HCT116 (cell line): ENCODE measurements at regions not wholly inside any gene's neighbourhood (a gene's known extent, or its start where the extent isn't known, plus 50 kb on each side); places are given as distances from the start of the nearest gene placed in this dataset.

Experiments
- ATF3 ChIP-seq: IDR thresholded peaks from 2 replicates; pipeline ENCODE4 v1.6.1; 2012
- CBX3 ChIP-seq: IDR thresholded peaks from 2 replicates; pipeline ENCODE4 v1.6.1; 2012; ENCODE audit warnings: low read depth
- CEBPB ChIP-seq: IDR thresholded peaks from 2 replicates; pipeline ENCODE4 v1.6.1; 2012; ENCODE audit warnings: low read depth
- EZH2 ChIP-seq: fragments of 200-600 bp; sonication (generic); IDR thresholded peaks from 2 replicates; pipeline ENCODE4 v1.6.1; 2017; ENCODE audit warnings: antibody characterized with exemption, mixed run types
- EZH2phosphoT487 ChIP-seq: fragments of 200-600 bp; IDR thresholded peaks from 2 replicates; pipeline ENCODE4 v1.6.1; 2018; ENCODE audit warnings: antibody characterized with exemption, borderline replicate concordance
- JUND ChIP-seq: IDR thresholded peaks from 2 replicates; pipeline ENCODE4 v1.6.1; 2012
- MAX ChIP-seq: IDR thresholded peaks from 2 replicates; pipeline ENCODE4 v1.6.1; 2012
- POLR2A ChIP-seq: IDR thresholded peaks from 2 replicates; pipeline ENCODE4 v1.7.0; 2011; ENCODE audit warnings: borderline replicate concordance; ENCODE audit not compliant: insufficient read depth, insufficient read length; ENCODE audit errors: extremely low read depth
- POLR2AphosphoS5 ChIP-seq: IDR thresholded peaks from 2 replicates; pipeline ENCODE4 v1.6.1; 2011; ENCODE audit warnings: mild to moderate bottlenecking, low read depth, low read length, moderate library complexity
- RAD21 ChIP-seq: IDR thresholded peaks from 2 replicates; pipeline ENCODE4 v1.6.1; 2012; ENCODE audit warnings: low read depth, mild to moderate bottlenecking
- REST ChIP-seq: IDR thresholded peaks from 2 replicates; pipeline ENCODE4 v1.6.1; 2012; ENCODE audit warnings: low read depth
- SIN3A ChIP-seq: IDR thresholded peaks from 2 replicates; pipeline ENCODE4 v1.6.1; 2012; ENCODE audit warnings: low read depth
- TF ChIP-seq, protein P1 (sequence below), 3 experiments: fragments of 200-600 bp in 1 of 3; sonication (generic) in 1 of 3; IDR thresholded peaks in 2 of 3; conservative IDR thresholded peaks in 1 of 3; 2 replicates each; pipeline ENCODE4 v1.5.1; 2012 to 2017; ENCODE audit warnings: low read depth in 2 of 3, low read length in 2 of 3, antibody characterized with exemption in 1 of 3, borderline replicate concordance in 1 of 3, control low read depth in 1 of 3, mild to moderate bottlenecking in 1 of 3, mixed read lengths in 1 of 3, mixed run types in 1 of 3, moderate library complexity in 1 of 3; ENCODE audit not compliant: insufficient read depth in 1 of 3

GRCh38 chr3:145578471-145578870 is 582.5 kb downstream of the PLOD2 start:
- TF ChIP-seq, protein P1, sequence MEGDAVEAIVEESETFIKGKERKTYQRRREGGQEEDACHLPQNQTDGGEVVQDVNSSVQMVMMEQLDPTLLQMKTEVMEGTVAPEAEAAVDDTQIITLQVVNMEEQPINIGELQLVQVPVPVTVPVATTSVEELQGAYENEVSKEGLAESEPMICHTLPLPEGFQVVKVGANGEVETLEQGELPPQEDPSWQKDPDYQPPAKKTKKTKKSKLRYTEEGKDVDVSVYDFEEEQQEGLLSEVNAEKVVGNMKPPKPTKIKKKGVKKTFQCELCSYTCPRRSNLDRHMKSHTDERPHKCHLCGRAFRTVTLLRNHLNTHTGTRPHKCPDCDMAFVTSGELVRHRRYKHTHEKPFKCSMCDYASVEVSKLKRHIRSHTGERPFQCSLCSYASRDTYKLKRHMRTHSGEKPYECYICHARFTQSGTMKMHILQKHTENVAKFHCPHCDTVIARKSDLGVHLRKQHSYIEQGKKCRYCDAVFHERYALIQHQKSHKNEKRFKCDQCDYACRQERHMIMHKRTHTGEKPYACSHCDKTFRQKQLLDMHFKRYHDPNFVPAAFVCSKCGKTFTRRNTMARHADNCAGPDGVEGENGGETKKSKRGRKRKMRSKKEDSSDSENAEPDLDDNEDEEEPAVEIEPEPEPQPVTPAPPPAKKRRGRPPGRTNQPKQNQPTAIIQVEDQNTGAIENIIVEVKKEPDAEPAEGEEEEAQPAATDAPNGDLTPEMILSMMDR (IDR thresholded peaks at IDR 0.05 in 2 of 3, conservative IDR thresholded peaks at IDR 0.05 in 1 of 3; ENCODE audit: borderline replicate concordance in 1 of 3, insufficient read depth in 1 of 3, low read depth in 2 of 3, low read length in 2 of 3), result no peak
- TF ChIP-seq POLR2A (no peak), EZH2phosphoT487 (no peak), REST (no peak), JUND (no peak), POLR2AphosphoS5 (no peak), ATF3 (no peak), CEBPB (no peak), EZH2 (no peak), MAX (no peak), RAD21 (no peak), SIN3A (no peak), CBX3 (no peak)
